ENCODE measurements at regions not wholly inside any gene's neighbourhood (a gene's known extent, or its start where the extent isn't known, plus 50 kb on each side); places are given as distances from the start of the nearest gene placed in this dataset.

GRCh38 chr3:8204853-8205650 is 296.6 kb upstream of the LMCD1 start:
- no peak for DNase-seq

- DNase-seq: no peak
Measured at GRCh38 chr3:8205881-8206280, 295.7 kb upstream of the LMCD1 start.

GRCh38 chr3:8206971-8207617 is 294.5 kb upstream of the LMCD1 start:
- DNase-seq: no peak

GRCh38 chr3:8210882-8211341 is 290.7 kb upstream of the LMCD1 start:
- no peak for DNase-seq

- no peak for DNase-seq
Measured at GRCh38 chr3:8212794-8213193, 288.8 kb upstream of the LMCD1 start.

- no peak for DNase-seq
Measured at GRCh38 chr3:8213286-8213685, 288.3 kb upstream of the LMCD1 start.

- no peak for DNase-seq
Measured at GRCh38 chr3:8215821-8216220, 285.8 kb upstream of the LMCD1 start.

- DNase-seq: no peak
Measured at GRCh38 chr3:8218353-8218940, 283.2 kb upstream of the LMCD1 start.

- no peak for DNase-seq
Measured at GRCh38 chr3:8220291-8220690, 281.3 kb upstream of the LMCD1 start.

GRCh38 chr3:8223766-8224165 is 277.9 kb upstream of the LMCD1 start:
- DNase-seq: no peak

GRCh38 chr3:8224941-8225340 is 276.7 kb upstream of the LMCD1 start:
- no peak for DNase-seq

GRCh38 chr3:8233938-8234337 is 267.7 kb upstream of the LMCD1 start:
- DNase-seq: no peak

GRCh38 chr3:8236264-8236663 is 265.4 kb upstream of the LMCD1 start:
- no peak for DNase-seq

GRCh38 chr3:8237893-8238292 is 263.7 kb upstream of the LMCD1 start:
- DNase-seq: no peak

GRCh38 chr3:8238432-8238831 is 263.2 kb upstream of the LMCD1 start:
- no peak for DNase-seq

GRCh38 chr3:8239095-8239494 is 262.5 kb upstream of the LMCD1 start:
- no peak for DNase-seq

- no peak for DNase-seq
Measured at GRCh38 chr3:8239718-8240695, 261.6 kb upstream of the LMCD1 start.

- no peak for DNase-seq
Measured at GRCh38 chr3:8246070-8246469, 255.6 kb upstream of the LMCD1 start.

- DNase-seq: no peak
Measured at GRCh38 chr3:8253201-8253600, 248.4 kb upstream of the LMCD1 start.

GRCh38 chr3:8254489-8254888 is 247.1 kb upstream of the LMCD1 start:
- no peak for DNase-seq

- no peak for DNase-seq
Measured at GRCh38 chr3:8255725-8256124, 245.9 kb upstream of the LMCD1 start.

- no peak for DNase-seq
Measured at GRCh38 chr3:8256441-8257071, 245.1 kb upstream of the LMCD1 start.

Data from GOT3 (cell line).